Activated CD4-positive, alpha-beta T cell treated with anti-CD3 and anti-CD28 coated beads for 36 hours (primary cell): ENCODE measurements at regions not wholly inside any gene's neighbourhood (a gene's known extent, or its start where the extent isn't known, plus 50 kb on each side); places are given as distances from the start of the nearest gene placed in this dataset.

Experiments used
- ATAC-seq: fragments of 200-7000 bp; cut with Tn5 transposase; one replicate; pipeline ENCODE4 v1.10.0; 2021; ENCODE audit warnings: mild to moderate bottlenecking, moderate library complexity
- CTCF ChIA-PET: fragments of 350-600 bp; sonication (Branson Sonifier 250); formaldehyde crosslinking; loops from one replicate; lab custom pipeline; 2021; ENCODE audit warnings: antibody characterized with exemption; lab: Charles Lee
- POLR2A ChIA-PET: fragments of 350-600 bp; sonication (Branson Sonifier 250); formaldehyde crosslinking; loops from one replicate; lab custom pipeline; 2021; ENCODE audit warnings: antibody characterized with exemption, inconsistent platforms; lab: Charles Lee
- DNase-seq: peaks from one replicate; pipeline ENCODE4 v3.0.0-alpha.2; 2020
- H3K27ac Mint-ChIP-seq: one replicate; pipeline ENCODE4 v1.8.0; 2021; ENCODE audit warnings: mixed read lengths
- H3K27me3 Mint-ChIP-seq: one replicate; pipeline ENCODE4 v1.8.0; 2021; ENCODE audit warnings: mixed read lengths
- H3K36me3 Mint-ChIP-seq: one replicate; pipeline ENCODE4 v1.8.0; 2021; ENCODE audit warnings: low read depth, mixed read lengths
- H3K4me1 Mint-ChIP-seq: one replicate; pipeline ENCODE4 v1.8.0; 2021; ENCODE audit warnings: mixed read lengths
- H3K4me3 Mint-ChIP-seq: one replicate; pipeline ENCODE4 v1.8.0; 2021; ENCODE audit warnings: mild to moderate bottlenecking, moderate library complexity, mixed read lengths
- H3K9me3 Mint-ChIP-seq: one replicate; pipeline ENCODE4 v1.8.0; 2021; ENCODE audit warnings: low read depth, mixed read lengths
- intact Hi-C, 2 experiments: fragments of 100-400 bp; cut with DNase I in 1 of 2; cut with micrococcal nuclease in 1 of 2; formaldehyde crosslinking; loops; one replicate each; pipeline versions ENCODE4 v1.14.2 to v1.15.1; 2022 to 2024; cut with DNase I, micrococcal nuclease

GRCh38 chr13:34139660-34140227 lies 321.8 kb downstream of the RFC3 start:
- H3K36me3 Mint-ChIP-seq, result no peaks in the 10 kb centered on the region
- intact Hi-C loops, result no loop called here
- peaks cover 6% of the 10 kb centered on the region for H3K27me3 Mint-ChIP-seq
- no peaks in the 10 kb centered on the region for H3K4me1 Mint-ChIP-seq
- POLR2A ChIA-PET, result no interaction called here
- H3K4me3 Mint-ChIP-seq, result no peak overlapping the region
- peaks cover 5% of the 10 kb centered on the region for H3K9me3 Mint-ChIP-seq
- H3K27ac Mint-ChIP-seq, result no peak overlapping the region
- no peak for ATAC-seq
- DNase-seq, result no peak
- CTCF ChIA-PET, result no interaction called here

- intact Hi-C loops, result no loop called here
- Mint-ChIP-seq H3K4me3 (no peak overlapping the region), H3K27ac (no peak overlapping the region), H3K9me3 (no peaks in the 10 kb centered on the region), H3K4me1 (no peaks in the 10 kb centered on the region), H3K27me3 (peaks cover 5% of the 10 kb centered on the region), H3K36me3 (no peaks in the 10 kb centered on the region)
- CTCF ChIA-PET, result interaction anchor here (0.6 kb wide), 1 partner anchor 1923 kb away, joined by 3 read pairs; no protein-coding TSS in a partner anchor
- ATAC-seq (no peak), DNase-seq (no peak)
- POLR2A ChIA-PET, result no interaction called here
Observed at GRCh38 chr13:34143637-34144036, 325.7 kb downstream of the RFC3 start.

GRCh38 chr13:34144142-34144541 lies 326.2 kb downstream of the RFC3 start:
- Mint-ChIP-seq H3K4me1 (no peaks in the 10 kb centered on the region), H3K4me3 (no peak overlapping the region), H3K27me3 (peaks cover 3% of the 10 kb centered on the region), H3K36me3 (no peaks in the 10 kb centered on the region), H3K9me3 (no peaks in the 10 kb centered on the region), H3K27ac (no peak overlapping the region)
- ChIA-PET POLR2A (no interaction called here), CTCF (interaction anchor here (1.3 kb wide), 1 partner anchor 11 kb away, joined by 5 read pairs; no protein-coding TSS in a partner anchor)
- DNase-seq, result no peak
- intact Hi-C loops, result no loop called here
- ATAC-seq, result no peak

GRCh38 chr13:34145061-34145460 lies 327.1 kb downstream of the RFC3 start:
- Mint-ChIP-seq H3K9me3 (no peaks in the 10 kb centered on the region), H3K27me3 (peaks cover 2% of the 10 kb centered on the region), H3K27ac (no peak overlapping the region), H3K4me1 (no peaks in the 10 kb centered on the region), H3K4me3 (no peak overlapping the region), H3K36me3 (no peaks in the 10 kb centered on the region)
- POLR2A ChIA-PET, result no interaction called here
- ATAC-seq (no peak), DNase-seq (no peak)
- intact Hi-C loops, result no loop called here
- CTCF ChIA-PET, result interaction anchor here (0.6 to 1.3 kb wide), 2 partner anchors 10 to 39 kb away, joined by 3 to 5 read pairs; no protein-coding TSS in a partner anchor

- no peaks in the 10 kb centered on the region for H3K9me3 Mint-ChIP-seq
- ChIA-PET POLR2A (no interaction called here), CTCF (no interaction called here)
- H3K27ac Mint-ChIP-seq, result no peak overlapping the region
- no peak for ATAC-seq
- no peaks in the 10 kb centered on the region for H3K36me3 Mint-ChIP-seq
- H3K27me3 Mint-ChIP-seq, result peaks cover 4% of the 10 kb centered on the region
- intact Hi-C loops, result no loop called here
- no peak overlapping the region for H3K4me3 Mint-ChIP-seq
- no peak for DNase-seq
- H3K4me1 Mint-ChIP-seq, result no peaks in the 10 kb centered on the region
Observed at GRCh38 chr13:34148359-34148758, 330.4 kb downstream of the RFC3 start.

- H3K9me3 Mint-ChIP-seq, result no peaks in the 10 kb centered on the region
- H3K27ac Mint-ChIP-seq, result no peak overlapping the region
- no peak overlapping the region for H3K4me3 Mint-ChIP-seq
- DNase-seq (no peak), ATAC-seq (no peak)
- no peaks in the 10 kb centered on the region for H3K36me3 Mint-ChIP-seq
- peaks cover 10% of the 10 kb centered on the region for H3K4me1 Mint-ChIP-seq
- peaks cover 10% of the 10 kb centered on the region for H3K27me3 Mint-ChIP-seq
- ChIA-PET POLR2A (interaction anchor here (0.6 kb wide), 1 partner anchor 12 kb away, joined by 3 read pairs; no protein-coding TSS in a partner anchor), CTCF (no interaction called here)
- intact Hi-C loops, result loop anchor here in 1 of 2 experiments (10.0 kb wide), 1 partner anchor 337 kb away; the partner anchor contains the start of gene RFC3
Observed at GRCh38 chr13:34151885-34152284, 333.9 kb downstream of the RFC3 start.

- Mint-ChIP-seq H3K27me3 (peaks cover 14% of the 10 kb centered on the region), H3K4me1 (peaks cover 14% of the 10 kb centered on the region), H3K27ac (no peak overlapping the region), H3K36me3 (no peaks in the 10 kb centered on the region), H3K9me3 (no peaks in the 10 kb centered on the region), H3K4me3 (no peak overlapping the region)
- ATAC-seq, result no peak
- ChIA-PET POLR2A (no interaction called here), CTCF (interaction anchor here (0.6 kb wide), 1 partner anchor 21 kb away, joined by 5 read pairs; no protein-coding TSS in a partner anchor)
- no peak for DNase-seq
- intact Hi-C loops, result loop anchor here in 1 of 2 experiments (10.0 kb wide), 1 partner anchor 338 kb away; the partner anchor contains the start of gene RFC3
Observed at GRCh38 chr13:34152409-34152808, 334.5 kb downstream of the RFC3 start.

- intact Hi-C loops, result loop anchor here in 1 of 2 experiments (10.0 kb wide), 1 partner anchor 338 kb away; the partner anchor contains the start of gene RFC3
- Mint-ChIP-seq H3K27ac (no peak overlapping the region), H3K4me1 (peaks cover 14% of the 10 kb centered on the region), H3K36me3 (no peaks in the 10 kb centered on the region), H3K4me3 (no peak overlapping the region), H3K27me3 (peaks cover 14% of the 10 kb centered on the region), H3K9me3 (no peaks in the 10 kb centered on the region)
- ChIA-PET POLR2A (no interaction called here), CTCF (interaction anchor here (0.6 kb wide), 1 partner anchor 21 kb away, joined by 5 read pairs; no protein-coding TSS in a partner anchor)
- no peak for DNase-seq
- no peak for ATAC-seq
Observed at GRCh38 chr13:34152996-34153395, 335.0 kb downstream of the RFC3 start.

GRCh38 chr13:34153428-34154180 lies 335.7 kb downstream of the RFC3 start:
- H3K4me3 Mint-ChIP-seq, result no peak overlapping the region
- ChIA-PET CTCF (no interaction called here), POLR2A (no interaction called here)
- no peaks in the 10 kb centered on the region for H3K36me3 Mint-ChIP-seq
- no peaks in the 10 kb centered on the region for H3K9me3 Mint-ChIP-seq
- no peak overlapping the region for H3K27ac Mint-ChIP-seq
- no peak for ATAC-seq
- DNase-seq, result no peak
- H3K4me1 Mint-ChIP-seq, result peaks cover 14% of the 10 kb centered on the region
- H3K27me3 Mint-ChIP-seq, result peaks cover 15% of the 10 kb centered on the region
- intact Hi-C loops, result loop anchor here in 1 of 2 experiments (10.0 kb wide), 1 partner anchor 339 kb away; the partner anchor contains the start of gene RFC3

- intact Hi-C loops, result loop anchor here (5.0 to 10.0 kb wide), 4 partner anchors 339 to 786 kb away; partner anchors contain the start of genes RFC3 (in 2 of the 2) and NBEA (in 1 of the 2)
- POLR2A ChIA-PET, result no interaction called here
- ATAC-seq, result no peak
- CTCF ChIA-PET, result interaction anchor here (0.8 kb wide), 1 partner anchor 11 kb away, joined by 5 read pairs; no protein-coding TSS in a partner anchor
- Mint-ChIP-seq H3K27ac (peak overlapping the region; percentile 32), H3K4me1 (peaks cover 14% of the 10 kb centered on the region), H3K4me3 (no peak overlapping the region), H3K9me3 (no peaks in the 10 kb centered on the region), H3K36me3 (no peaks in the 10 kb centered on the region), H3K27me3 (peaks cover 25% of the 10 kb centered on the region)
- peak; percentile 7 for DNase-seq
Observed at GRCh38 chr13:34155931-34156607, 338.1 kb downstream of the RFC3 start.

- Mint-ChIP-seq H3K9me3 (no peaks in the 10 kb centered on the region), H3K27ac (peak overlapping the region; percentile 68)
- CTCF ChIA-PET, result interaction anchor here (0.6 kb wide), 1 partner anchor 356 kb away, joined by 3 read pairs; no protein-coding TSS in a partner anchor
Observed at GRCh38 chr13:34156841-34157365, 339.0 kb downstream of the RFC3 start.

More at GRCh38 chr13:34156841-34157365, 339.0 kb downstream of the RFC3 start:
- ATAC-seq, result peak; percentile 96
- POLR2A ChIA-PET, result no interaction called here
- peak; percentile 80 for DNase-seq
- Mint-ChIP-seq H3K27me3 (peaks cover 24% of the 10 kb centered on the region), H3K4me3 (peak overlapping the region; percentile 20), H3K36me3 (no peaks in the 10 kb centered on the region), H3K4me1 (peaks cover 14% of the 10 kb centered on the region)
- intact Hi-C loops, result loop anchor here (5.0 to 10.0 kb wide), 4 partner anchors 340 to 785 kb away; partner anchors contain the start of genes RFC3 (in 2 of the 2) and NBEA (in 1 of the 2)
